GM23248 (cell line): ENCODE measurements at regions not wholly inside any gene's neighbourhood (a gene's known extent, or its start where the extent isn't known, plus 50 kb on each side); places are given as distances from the start of the nearest gene placed in this dataset.

Source experiments
- EZH2 ChIP-seq: fragments of 200-600 bp; sonication (generic); IDR thresholded peaks from 2 replicates; pipeline ENCODE4 v1.6.1; 2018; ENCODE audit warnings: antibody characterized with exemption, mild to moderate bottlenecking; ENCODE audit not compliant: insufficient read depth, poor library complexity, severe bottlenecking
- EZH2phosphoT487 ChIP-seq: fragments of 200-600 bp; sonication (generic); IDR thresholded peaks from 2 replicates; pipeline ENCODE4 v1.6.1; 2018; ENCODE audit warnings: antibody characterized with exemption, moderate library complexity, mild to moderate bottlenecking, low read depth; ENCODE audit not compliant: insufficient read depth

DNA sequence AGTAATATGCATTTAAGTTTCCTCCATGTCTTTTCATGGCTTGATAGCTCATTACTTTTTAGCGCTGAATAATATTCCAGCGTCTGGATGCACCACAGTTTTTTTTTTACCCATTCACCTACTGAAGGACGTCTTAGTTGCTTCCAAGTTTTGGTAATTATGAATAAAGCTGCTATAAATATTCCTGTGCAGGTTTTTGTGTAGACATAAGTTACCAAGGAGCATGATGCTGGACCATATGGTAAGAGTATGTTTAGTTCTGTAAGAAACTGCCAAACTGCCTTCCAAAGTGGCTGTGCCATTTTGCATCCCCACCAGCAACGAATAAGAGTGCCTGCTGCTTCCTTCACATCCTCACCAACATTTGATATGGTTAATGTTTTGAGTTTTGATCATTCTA is 195.6 kb downstream of the PIK3R1 start:
- no peak for TF ChIP-seq EZH2phosphoT487
- no peak for TF ChIP-seq EZH2
